Aorta (tissue), 5 donors: ENCODE measurements at regions not wholly inside any gene's neighbourhood (a gene's known extent, or its start where the extent isn't known, plus 50 kb on each side); places are given as distances from the start of the nearest gene placed in this dataset.

Source experiments
- ATAC-seq: fragments of 200-7000 bp; cut with Tn5 transposase; one replicate; pipeline ENCODE4 v1.9.1; 2022; ENCODE audit warnings: moderate library complexity; ENCODE audit not compliant: low FRiP score
- DNase-seq, 2 donors: peaks; one replicate each; pipeline ENCODE4 v3.0.0-alpha.2; 2020
- H3K27ac ChIP-seq, 2 donors: one replicate each; pipeline ENCODE4 v1.5.1; 2013; ENCODE audit warnings: low read length in 2 of 2, mild to moderate bottlenecking in 2 of 2, moderate library complexity in 2 of 2, control low read depth in 1 of 2, inconsistent platforms in 1 of 2, low read depth in 1 of 2
- H3K27me3 ChIP-seq, 2 donors: one replicate each; pipeline ENCODE4 v1.6.1; 2013; ENCODE audit warnings: control low read depth in 1 of 2, low read length in 1 of 2, mild to moderate bottlenecking in 1 of 2, moderate library complexity in 1 of 2; ENCODE audit not compliant: insufficient read depth in 2 of 2, control insufficient read depth in 1 of 2
- H3K36me3 ChIP-seq, 2 donors: one replicate each; pipeline ENCODE4 v1.6.1; 2013; ENCODE audit warnings: control low read depth in 1 of 2, low read length in 1 of 2, mild to moderate bottlenecking in 1 of 2; ENCODE audit not compliant: insufficient read depth in 2 of 2, control insufficient read depth in 1 of 2
- H3K4me1 ChIP-seq, 2 donors: one replicate each; pipeline ENCODE4 v1.6.1; 2013; ENCODE audit warnings: low read length in 2 of 2, control low read depth in 1 of 2, mild to moderate bottlenecking in 1 of 2, moderate library complexity in 1 of 2; ENCODE audit not compliant: insufficient read depth in 2 of 2, control insufficient read depth in 1 of 2
- H3K4me3 ChIP-seq, 2 donors: one replicate each; pipeline ENCODE4 v1.5.1; 2013; ENCODE audit warnings: low read length in 2 of 2, control low read depth in 1 of 2, mild to moderate bottlenecking in 1 of 2
- H3K9me3 ChIP-seq: one replicate; pipeline ENCODE4 v1.6.1; 2013; ENCODE audit warnings: mild to moderate bottlenecking, low read length; ENCODE audit not compliant: control insufficient read depth
- whole genome bisulfite sequencing, 2 donors: extraction: QIAGEN DNeasy Blood & Tissue Kit; methylation state at CpG; one replicate each; pipeline ENCODE4 v1.1.7; 2013; 5-methylcytosine and 5-hydroxymethylcytosine counted together
- intact Hi-C, 2 donors: fragments of 100-400 bp; cut with DNase I; formaldehyde crosslinking; loops; one replicate each; pipeline versions ENCODE4 v1.14.2 to v1.15.0; 2022
- donor health status: healthy with polysubstance abuse.
- donor health status: Bipolar disorder and iron deficiency.
- donor health status: DM: no; HTN: no; CAD: no.
- donor health status: DM: no; HTN: no; CAD: no.
- donor health status: DM: yes; HTN: yes; CAD: no.

GRCh38 chr1:181383695-181384094 is 99.6 kb upstream of the CACNA1E start:
- H3K4me3 ChIP-seq: no peak overlapping the region
- no peak for ATAC-seq
- no peak overlapping the region for H3K27ac ChIP-seq
- no peak for DNase-seq
- intact Hi-C loops: no loop called here
- no peaks in the 10 kb centered on the region for H3K4me1 ChIP-seq
- no peaks in the 10 kb centered on the region for H3K36me3 ChIP-seq
- H3K27me3 ChIP-seq: no peaks in the 10 kb centered on the region
- no peaks in the 10 kb centered on the region for H3K9me3 ChIP-seq
- 63 to 72% methylated on average over 6 of the region's 6 CpGs for WGBS, 2 donors

- no peak overlapping the region for H3K4me3 ChIP-seq
- H3K27ac ChIP-seq: no peak overlapping the region
- intact Hi-C loops: no loop called here
- DNase-seq (no peak), ATAC-seq (no peak)
- whole genome bisulfite sequencing, 2 donors: 42 to 58% methylated on average over 2 of the region's 2 CpGs
- no peaks in the 10 kb centered on the region for H3K36me3 ChIP-seq
- H3K27me3 ChIP-seq: no peaks in the 10 kb centered on the region
- H3K9me3 ChIP-seq: no peaks in the 10 kb centered on the region
- H3K4me1 ChIP-seq: no peaks in the 10 kb centered on the region
Measured at GRCh38 chr1:181386340-181386739, 97.0 kb upstream of the CACNA1E start.

- ATAC-seq: no peak
- 62 to 72% methylated on average over 6 of the region's 6 CpGs for WGBS, 2 donors
- Histone ChIP-seq H3K27ac (no peak overlapping the region), H3K4me3 (no peak overlapping the region), H3K9me3 (no peaks in the 10 kb centered on the region), H3K4me1 (no peaks in the 10 kb centered on the region), H3K36me3 (no peaks in the 10 kb centered on the region), H3K27me3 (no peaks in the 10 kb centered on the region)
- intact Hi-C loops: no loop called here
- DNase-seq: no peak
Measured at GRCh38 chr1:181386951-181387350, 96.4 kb upstream of the CACNA1E start.

DNA sequence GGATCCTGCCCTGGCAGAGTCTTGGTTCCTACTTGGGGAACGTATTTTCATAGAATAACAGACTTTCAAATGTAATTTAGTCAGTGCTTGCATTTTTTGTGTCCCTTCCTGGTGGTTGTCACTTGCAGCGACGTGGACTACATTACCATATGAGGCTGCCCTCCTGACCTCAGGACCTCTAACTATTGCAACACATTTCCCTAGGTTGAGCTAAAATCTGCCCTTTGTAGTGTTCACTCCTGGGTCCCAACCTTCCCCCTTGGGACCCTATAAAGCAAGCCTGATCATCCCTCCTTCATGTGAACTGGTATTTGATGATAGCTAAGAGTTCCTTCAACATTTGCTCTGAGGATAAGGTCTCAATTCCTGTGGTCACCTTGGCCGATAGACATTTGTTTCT is 95.6 kb upstream of the CACNA1E start:
- ATAC-seq (no peak), DNase-seq (no peak)
- no peaks in the 10 kb centered on the region for H3K27me3 ChIP-seq
- WGBS, 2 donors: 71 to 81% methylated on average over 4 of the region's 4 CpGs
- H3K9me3 ChIP-seq: no peaks in the 10 kb centered on the region
- no peak overlapping the region for H3K27ac ChIP-seq
- intact Hi-C loops: no loop called here
- no peaks in the 10 kb centered on the region for H3K36me3 ChIP-seq
- H3K4me1 ChIP-seq: no peaks in the 10 kb centered on the region
- H3K4me3 ChIP-seq: no peak overlapping the region

- Histone ChIP-seq H3K27ac (no peak overlapping the region), H3K9me3 (no peaks in the 10 kb centered on the region), H3K27me3 (peaks cover 0 to 3% of the 10 kb centered on the region in 2 donors), H3K36me3 (no peaks in the 10 kb centered on the region), H3K4me3 (no peak overlapping the region), H3K4me1 (no peaks in the 10 kb centered on the region)
- ATAC-seq (no peak), DNase-seq (no peak)
- 23 to 27% methylated on average over 8 of the region's 8 CpGs for WGBS, 2 donors
- intact Hi-C loops: no loop called here
Measured at GRCh38 chr1:181390410-181391077, 92.8 kb upstream of the CACNA1E start.

GRCh38 chr1:181391301-181391900 is 91.9 kb upstream of the CACNA1E start:
- Histone ChIP-seq H3K27me3 (peaks cover 0 to 4% of the 10 kb centered on the region in 2 donors), H3K4me1 (no peaks in the 10 kb centered on the region), H3K27ac (no peak overlapping the region), H3K4me3 (no peak overlapping the region), H3K36me3 (no peaks in the 10 kb centered on the region), H3K9me3 (no peaks in the 10 kb centered on the region)
- no peak for ATAC-seq
- 8 to 12% methylated on average over 5 of the region's 5 CpGs for WGBS, 2 donors
- intact Hi-C loops: no loop called here
- no peak for DNase-seq

DNA sequence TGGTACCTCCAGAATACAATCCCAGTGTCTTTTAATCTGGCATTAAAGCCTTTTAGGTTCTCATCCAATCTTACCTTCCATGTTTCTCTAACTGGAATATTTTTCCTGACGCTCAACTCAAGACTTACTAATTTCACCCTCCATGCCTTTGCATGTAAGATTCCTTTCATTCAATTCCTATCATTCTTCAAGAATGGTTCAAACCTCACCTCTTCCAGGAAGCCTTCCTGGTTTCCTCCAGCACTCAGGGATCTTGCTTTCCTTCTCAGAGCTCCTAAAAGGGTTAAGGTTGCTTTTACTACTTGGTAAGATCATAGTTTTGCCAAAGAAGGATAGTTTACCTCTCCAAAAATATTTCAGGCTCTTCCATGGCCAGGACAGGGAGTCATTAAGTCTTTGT is 91.2 kb upstream of the CACNA1E start:
- Histone ChIP-seq H3K4me1 (no peaks in the 10 kb centered on the region), H3K27me3 (peaks cover 0 to 4% of the 10 kb centered on the region in 2 donors), H3K4me3 (no peak overlapping the region), H3K9me3 (no peaks in the 10 kb centered on the region), H3K27ac (no peak overlapping the region), H3K36me3 (no peaks in the 10 kb centered on the region)
- ATAC-seq (no peak), DNase-seq (no peak)
- intact Hi-C loops: no loop called here
- 81 to 83% methylated on average over 1 of the region's 1 CpG for whole genome bisulfite sequencing, 2 donors

DNA sequence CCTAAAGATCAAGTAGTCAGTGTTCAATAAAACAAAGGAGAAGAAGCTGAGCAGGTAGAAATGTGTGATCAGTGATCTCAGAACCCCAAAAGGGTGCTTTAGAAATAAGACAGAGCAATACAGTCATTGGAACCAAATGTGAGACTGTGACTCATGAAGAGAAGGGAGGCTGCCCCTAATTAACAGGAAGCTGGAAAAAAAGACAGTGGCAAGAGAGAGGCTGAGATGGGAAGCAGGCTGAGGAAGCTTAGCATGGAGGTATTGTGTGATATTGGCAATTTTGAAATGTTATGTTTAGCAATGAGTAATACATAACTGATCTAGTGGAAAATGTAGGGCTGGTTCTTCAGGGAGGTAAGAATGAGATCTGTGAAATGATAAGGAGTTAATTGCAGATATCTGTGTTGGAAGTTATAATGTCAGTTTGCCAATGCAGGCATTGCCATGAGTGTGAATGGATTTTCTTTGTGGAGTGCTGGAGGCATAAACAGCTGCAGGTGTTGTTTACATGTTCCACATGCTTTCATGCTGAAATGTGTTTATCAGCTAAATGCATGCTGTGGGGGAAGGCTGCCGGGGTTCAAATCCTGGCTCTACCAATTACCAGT is 90.6 kb upstream of the CACNA1E start:
- H3K4me3 ChIP-seq: no peak overlapping the region
- no peaks in the 10 kb centered on the region for H3K36me3 ChIP-seq
- peaks cover 0 to 4% of the 10 kb centered on the region in 2 donors for H3K27me3 ChIP-seq
- WGBS, 2 donors: 82 to 86% methylated on average over 1 of the region's 1 CpG
- H3K4me1 ChIP-seq: no peaks in the 10 kb centered on the region
- no peaks in the 10 kb centered on the region for H3K9me3 ChIP-seq
- intact Hi-C loops: no loop called here
- DNase-seq (no peak), ATAC-seq (no peak)
- no peak overlapping the region for H3K27ac ChIP-seq

DNA sequence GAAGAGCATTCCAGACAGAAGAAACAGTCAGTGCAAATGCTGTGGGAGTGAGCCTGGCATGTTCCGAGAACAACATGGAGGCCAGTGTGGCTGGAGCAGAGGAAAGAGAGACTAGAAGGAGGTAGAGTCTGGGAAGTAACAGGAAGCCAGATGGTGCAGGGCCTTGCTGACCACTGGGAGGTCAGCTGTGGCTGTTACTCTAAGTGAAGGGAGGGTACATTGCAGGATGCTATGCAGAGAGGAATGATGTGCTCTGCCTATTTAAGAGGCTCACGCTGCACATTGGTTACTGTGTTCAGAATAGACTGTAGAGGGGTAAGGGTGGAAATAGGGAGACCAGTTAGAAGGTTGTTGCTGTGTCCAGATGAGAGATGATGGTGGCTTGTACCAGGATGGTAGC is 88.6 kb upstream of the CACNA1E start:
- H3K9me3 ChIP-seq: no peaks in the 10 kb centered on the region
- peak; percentile 30 for ATAC-seq
- no peak for DNase-seq
- H3K4me1 ChIP-seq: no peaks in the 10 kb centered on the region
- peaks cover 0 to 4% of the 10 kb centered on the region in 2 donors for H3K27me3 ChIP-seq
- 90% methylated on average over 2 of the region's 2 CpGs for WGBS, 2 donors
- no peaks in the 10 kb centered on the region for H3K36me3 ChIP-seq
- H3K4me3 ChIP-seq: no peak overlapping the region
- H3K27ac ChIP-seq: no peak overlapping the region
- intact Hi-C loops: no loop called here
